Psoas muscle (tissue), 7 donors: ENCODE measurements at regions not wholly inside any gene's neighbourhood (a gene's known extent, or its start where the extent isn't known, plus 50 kb on each side); places are given as distances from the start of the nearest gene placed in this dataset.

Experiments
- ATAC-seq, 4 donors: fragments of 200-7000 bp; cut with Tn5 transposase; one replicate each; pipeline ENCODE4 v1.9.1; 2020; ENCODE audit warnings: moderate library complexity in 3 of 4, mild to moderate bottlenecking in 2 of 4
- DNase-seq, 2 donors: peaks; one replicate each; pipeline ENCODE4 v3.0.0-alpha.2; 2020
- H3K27ac ChIP-seq: fragments of 200-600 bp; one replicate; pipeline ENCODE4 v1.8.0; 2022
- H3K27me3 ChIP-seq, 3 donors: fragments of 200-600 bp in 1 of 3; one replicate each; pipeline versions ENCODE4 v1.6.1 to v1.8.0; 2013 to 2022; ENCODE audit warnings: low read length in 2 of 3, mild to moderate bottlenecking in 2 of 3, moderate library complexity in 1 of 3; ENCODE audit not compliant: insufficient read depth in 3 of 3
- H3K36me3 ChIP-seq, 2 donors: fragments of 200-600 bp in 1 of 2; one replicate each; pipeline versions ENCODE4 v1.6.1 to v1.8.0; 2013 to 2022; ENCODE audit warnings: low read depth in 1 of 2, mild to moderate bottlenecking in 1 of 2, moderate library complexity in 1 of 2; ENCODE audit not compliant: insufficient read depth in 1 of 2
- H3K4me1 ChIP-seq: fragments of 200-600 bp; one replicate; pipeline ENCODE4 v1.8.0; 2022
- H3K4me3 ChIP-seq: fragments of 200-600 bp; one replicate; pipeline ENCODE4 v1.8.0; 2022; ENCODE audit warnings: mild to moderate bottlenecking
- H3K9me3 ChIP-seq: fragments of 200-600 bp; one replicate; pipeline ENCODE4 v1.8.0; 2022
- CTCF ChIP-seq: fragments of 200-600 bp; IDR thresholded peaks from one replicate; pipeline ENCODE4 v1.8.0; 2022; ENCODE audit warnings: antibody characterized with exemption
- WGBS, 3 donors: extraction: QIAGEN DNeasy Blood & Tissue Kit; methylation state at CpG; one replicate each; pipeline versions ENCODE4 v1.1.6 to v1.1.7; 2013; 5-methylcytosine and 5-hydroxymethylcytosine counted together
- intact Hi-C, 2 donors: fragments of 100-400 bp; cut with DNase I; formaldehyde crosslinking; loops; one replicate each; pipeline versions ENCODE4 v1.11.0 to v1.14.2; 2022
- donor health status: healthy with polysubstance abuse.
- donor health status: DM: no; HTN: no; CAD: no; lungs with moderate emphysema.
- donor health status: Bipolar disorder and iron deficiency.
- donor health status: healthy.
- donor health status: DM: yes; HTN: yes; CAD: no.
- donor health status: DM: no; HTN: no; CAD: no.
- donor health status: DM: yes; HTN: yes; CAD: no.

- TF ChIP-seq CTCF, result no peak
- intact Hi-C loops, result no loop called here
- no peaks in the 10 kb centered on the region for H3K27me3 ChIP-seq
- DNase-seq, result no peak
- H3K4me3 ChIP-seq, result no peak overlapping the region
- H3K36me3 ChIP-seq, result no peaks in the 10 kb centered on the region
- H3K4me1 ChIP-seq, result no peaks in the 10 kb centered on the region
- ATAC-seq, result no peak
- H3K27ac ChIP-seq, result no peak overlapping the region
- H3K9me3 ChIP-seq, result no peaks in the 10 kb centered on the region
- WGBS, 3 donors, result 54 to 62% (median 61%) methylated on average over 2 of the region's 2 CpGs
Measured at GRCh38 chr11:42243385-42243784, 783.9 kb upstream of the LRRC4C start.

GRCh38 chr11:42244376-42244775, 784.9 kb upstream of the LRRC4C start:
- Histone ChIP-seq H3K27ac (no peak overlapping the region), H3K4me3 (no peak overlapping the region), H3K4me1 (no peaks in the 10 kb centered on the region), H3K27me3 (no peaks in the 10 kb centered on the region), H3K36me3 (no peaks in the 10 kb centered on the region), H3K9me3 (no peaks in the 10 kb centered on the region)
- no peak for DNase-seq
- no peak for TF ChIP-seq CTCF
- 68 to 94% (median 87%) methylated on average over 1 of the region's 1 CpG for WGBS, 3 donors
- intact Hi-C loops, result no loop called here
- ATAC-seq, result no peak

- H3K27ac ChIP-seq, result no peak overlapping the region
- H3K4me1 ChIP-seq, result no peaks in the 10 kb centered on the region
- TF ChIP-seq CTCF, result no peak
- intact Hi-C loops, result no loop called here
- no peaks in the 10 kb centered on the region for H3K36me3 ChIP-seq
- DNase-seq (no peak), ATAC-seq (no peak)
- H3K9me3 ChIP-seq, result no peaks in the 10 kb centered on the region
- 61 to 70% (median 61%) methylated on average over 4 of the region's 4 CpGs for WGBS, 3 donors
- H3K4me3 ChIP-seq, result no peak overlapping the region
- H3K27me3 ChIP-seq, result no peaks in the 10 kb centered on the region
Measured at GRCh38 chr11:42249401-42249800, 789.9 kb upstream of the LRRC4C start.

GRCh38 chr11:42249956-42250355, 790.5 kb upstream of the LRRC4C start:
- no peaks in the 10 kb centered on the region for H3K4me1 ChIP-seq
- TF ChIP-seq CTCF, result no peak
- ATAC-seq, result no peak
- no peaks in the 10 kb centered on the region for H3K9me3 ChIP-seq
- no peaks in the 10 kb centered on the region for H3K27me3 ChIP-seq
- no peak overlapping the region for H3K27ac ChIP-seq
- no peak for DNase-seq
- H3K4me3 ChIP-seq, result no peak overlapping the region
- H3K36me3 ChIP-seq, result no peaks in the 10 kb centered on the region
- intact Hi-C loops, result no loop called here
- WGBS, 3 donors, result 78 to 79% (median 79%) methylated on average over 2 of the region's 2 CpGs

- Histone ChIP-seq H3K9me3 (no peaks in the 10 kb centered on the region), H3K4me1 (no peaks in the 10 kb centered on the region), H3K36me3 (no peaks in the 10 kb centered on the region), H3K27ac (no peak overlapping the region), H3K4me3 (no peak overlapping the region), H3K27me3 (no peaks in the 10 kb centered on the region)
- no peak for TF ChIP-seq CTCF
- intact Hi-C loops, result no loop called here
- 44 to 55% (median 45%) methylated on average over 2 of the region's 2 CpGs for whole genome bisulfite sequencing, 3 donors
- no peak for ATAC-seq
- DNase-seq, result no peak
Measured at GRCh38 chr11:42251984-42252383, 792.5 kb upstream of the LRRC4C start.
